ENCODE measurements at regions not wholly inside any gene's neighbourhood (a gene's known extent, or its start where the extent isn't known, plus 50 kb on each side); places are given as distances from the start of the nearest gene placed in this dataset.
A peak's percentile ranks its signal among the peaks of the same experiment; 100 is the strongest.

DNA sequence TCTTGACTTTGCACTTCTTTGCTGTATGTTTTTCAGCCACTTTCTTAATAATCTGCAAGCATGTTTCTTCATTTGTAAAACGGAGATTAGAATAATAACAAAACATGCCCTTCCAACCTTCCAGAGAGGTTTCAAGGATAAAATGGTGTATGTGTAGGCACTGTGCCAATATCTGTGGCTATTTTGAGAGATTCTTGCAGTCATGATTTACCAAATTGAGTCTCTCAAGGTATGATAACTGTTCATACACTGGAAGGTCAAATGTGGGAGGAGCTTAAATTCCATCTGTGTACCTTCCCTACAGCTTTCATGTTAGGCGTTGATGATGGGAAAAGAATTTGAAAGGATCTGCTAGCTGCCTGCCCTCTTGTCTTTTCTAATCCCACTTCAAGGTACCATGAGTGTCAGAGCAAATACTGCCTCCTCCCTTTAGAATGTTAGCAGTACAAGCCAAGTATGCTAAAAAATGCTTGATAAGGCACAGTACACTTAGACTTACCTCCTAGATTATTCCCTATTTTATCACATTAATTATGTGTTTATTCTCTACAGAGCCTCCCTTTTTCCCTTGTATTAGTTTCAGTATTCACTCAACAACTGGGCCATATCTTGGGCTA lies 78.0 kb upstream of the ST8SIA2 start:
- no peak overlapping the region for H3K27ac ChIP-seq (ENCODE audit: low read depth in 1 of 2, low read length in 2 of 2)
- H3K9me3 ChIP-seq (replicated peaks in 1 of 2; ENCODE audit: control insufficient read depth in 1 of 2, insufficient read depth in 1 of 2, low read length in 2 of 2) = no peaks in the 10 kb centered on the region
- TF ChIP-seq, protein P1, sequence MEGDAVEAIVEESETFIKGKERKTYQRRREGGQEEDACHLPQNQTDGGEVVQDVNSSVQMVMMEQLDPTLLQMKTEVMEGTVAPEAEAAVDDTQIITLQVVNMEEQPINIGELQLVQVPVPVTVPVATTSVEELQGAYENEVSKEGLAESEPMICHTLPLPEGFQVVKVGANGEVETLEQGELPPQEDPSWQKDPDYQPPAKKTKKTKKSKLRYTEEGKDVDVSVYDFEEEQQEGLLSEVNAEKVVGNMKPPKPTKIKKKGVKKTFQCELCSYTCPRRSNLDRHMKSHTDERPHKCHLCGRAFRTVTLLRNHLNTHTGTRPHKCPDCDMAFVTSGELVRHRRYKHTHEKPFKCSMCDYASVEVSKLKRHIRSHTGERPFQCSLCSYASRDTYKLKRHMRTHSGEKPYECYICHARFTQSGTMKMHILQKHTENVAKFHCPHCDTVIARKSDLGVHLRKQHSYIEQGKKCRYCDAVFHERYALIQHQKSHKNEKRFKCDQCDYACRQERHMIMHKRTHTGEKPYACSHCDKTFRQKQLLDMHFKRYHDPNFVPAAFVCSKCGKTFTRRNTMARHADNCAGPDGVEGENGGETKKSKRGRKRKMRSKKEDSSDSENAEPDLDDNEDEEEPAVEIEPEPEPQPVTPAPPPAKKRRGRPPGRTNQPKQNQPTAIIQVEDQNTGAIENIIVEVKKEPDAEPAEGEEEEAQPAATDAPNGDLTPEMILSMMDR (IDR thresholded peaks at IDR 0.05) = no peak
- H3K79me2 ChIP-seq (ENCODE audit: insufficient read depth, low read length) = no peaks in the 10 kb centered on the region
- no peak overlapping the region for H3K4me3 ChIP-seq (replicated peaks in 1 of 3; ENCODE audit: low read depth in 2 of 3, low read length in 3 of 3)
- peaks cover 0 to 4% (median 0%) of the 10 kb centered on the region in 7 donors for H3K9me3 Mint-ChIP-seq
- no peak overlapping the region for H2AFZ ChIP-seq (ENCODE audit: insufficient read depth, low read depth, low read length, poor library complexity, severe bottlenecking)
- no peak overlapping the region for H3K4me2 ChIP-seq (replicated peaks; ENCODE audit: extremely low read depth, low read length, poor library complexity, severe bottlenecking)
- H3K4me3 Mint-ChIP-seq = no peak overlapping the region
- intact Hi-C loops (cut with micrococcal nuclease) = no loop called here
- peaks cover 4 to 7% (median 7%) of the 10 kb centered on the region in 3 donors for H3K27me3 Mint-ChIP-seq (ENCODE audit: low read depth in 3 of 3)
- H3K4me1 Mint-ChIP-seq = no peaks in the 10 kb centered on the region
- no peak for DNase-seq
- WGBS (ENCODE audit: insufficient coverage) = no CpG with 5 or more reads among the region's 2 CpGs
- no peaks in the 10 kb centered on the region for H3K36me3 Mint-ChIP-seq
- no peaks in the 10 kb centered on the region for H3K4me1 ChIP-seq (ENCODE audit: control insufficient read depth in 1 of 2, insufficient read depth in 2 of 2, low read length in 2 of 2)
- no peaks in the 10 kb centered on the region for H3K27me3 ChIP-seq (ENCODE audit: control insufficient read depth in 2 of 2, insufficient read depth in 2 of 2, low read length in 2 of 2)
- H3K27ac Mint-ChIP-seq = no peak overlapping the region
- no peak overlapping the region for H3K9ac ChIP-seq (ENCODE audit: insufficient read depth, low read length, poor library complexity, severe bottlenecking)
- H4K20me1 ChIP-seq (ENCODE audit: insufficient read depth, low read length) = no peaks in the 10 kb centered on the region
- H3K36me3 ChIP-seq (replicated peaks in 1 of 2; ENCODE audit: control insufficient read depth in 1 of 2, insufficient read depth in 2 of 2, low read length in 2 of 2) = no peaks in the 10 kb centered on the region

DNA sequence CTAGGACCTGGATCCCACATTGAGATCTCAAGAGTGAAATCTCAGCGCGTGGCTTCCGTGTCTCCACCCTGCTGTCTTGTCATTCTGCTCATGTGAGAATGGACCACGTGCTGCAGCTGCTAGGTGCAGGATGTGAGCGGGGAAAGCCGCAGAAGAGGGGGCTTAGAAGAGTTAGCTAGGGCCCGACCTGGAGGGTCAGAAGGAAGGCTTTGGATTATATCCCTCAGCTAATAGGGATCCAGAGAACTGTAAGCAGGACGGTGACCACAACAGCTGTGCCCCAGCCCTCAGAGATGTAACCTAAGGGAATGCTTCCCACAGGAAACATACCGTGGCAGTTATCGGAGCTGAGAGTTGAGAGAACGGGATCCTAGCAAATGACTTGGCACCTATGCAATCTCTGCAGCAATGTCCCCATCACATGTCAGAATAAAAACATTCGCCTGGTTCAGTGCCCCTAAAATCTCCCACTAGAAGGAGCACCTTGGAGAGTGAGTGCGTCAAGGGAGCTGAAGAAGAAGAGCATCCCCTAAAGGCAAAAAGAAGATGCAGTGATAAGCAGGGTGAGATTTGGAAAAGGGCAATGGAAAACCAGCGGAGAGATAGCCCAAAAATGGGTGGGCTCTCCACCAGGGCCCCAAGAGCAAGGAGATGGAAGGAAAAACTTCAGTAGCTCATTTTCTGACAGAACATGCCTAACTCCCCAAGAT lies 76.9 kb upstream of the ST8SIA2 start:
- peak overlapping the region in 2 of 7 donors; percentile 20 to 36 for H3K27ac Mint-ChIP-seq
- DNase-seq = no peak
- WGBS (ENCODE audit: insufficient coverage) = 96% methylated on average over 10 of the region's 14 CpGs
- H3K4me1 Mint-ChIP-seq = no peaks in the 10 kb centered on the region
- H3K9ac ChIP-seq (ENCODE audit: insufficient read depth, low read length, poor library complexity, severe bottlenecking) = no peak overlapping the region
- H3K4me3 Mint-ChIP-seq = no peak overlapping the region
- no peaks in the 10 kb centered on the region for H3K79me2 ChIP-seq (ENCODE audit: insufficient read depth, low read length)
- peaks cover 0 to 4% (median 0%) of the 10 kb centered on the region in 7 donors for H3K9me3 Mint-ChIP-seq
- no peaks in the 10 kb centered on the region for H3K9me3 ChIP-seq (replicated peaks in 1 of 2; ENCODE audit: control insufficient read depth in 1 of 2, insufficient read depth in 1 of 2, low read length in 2 of 2)
- no peak overlapping the region for H2AFZ ChIP-seq (ENCODE audit: insufficient read depth, low read depth, low read length, poor library complexity, severe bottlenecking)
- intact Hi-C loops (cut with micrococcal nuclease) = no loop called here
- no peaks in the 10 kb centered on the region for H3K36me3 Mint-ChIP-seq
- TF ChIP-seq, protein P1 (IDR thresholded peaks at IDR 0.05) = no peak
- H3K4me3 ChIP-seq (replicated peaks in 1 of 3; ENCODE audit: low read depth in 2 of 3, low read length in 3 of 3) = no peak overlapping the region
- no peaks in the 10 kb centered on the region for H3K36me3 ChIP-seq (replicated peaks in 1 of 2; ENCODE audit: control insufficient read depth in 1 of 2, insufficient read depth in 2 of 2, low read length in 2 of 2)
- H3K27me3 Mint-ChIP-seq (ENCODE audit: low read depth in 3 of 3) = peaks cover 1 to 9% (median 7%) of the 10 kb centered on the region in 3 donors
- no peak overlapping the region for H3K4me2 ChIP-seq (replicated peaks; ENCODE audit: extremely low read depth, low read length, poor library complexity, severe bottlenecking)
- H4K20me1 ChIP-seq (ENCODE audit: insufficient read depth, low read length) = no peaks in the 10 kb centered on the region
- H3K27ac ChIP-seq (ENCODE audit: low read depth in 1 of 2, low read length in 2 of 2) = no peak overlapping the region
- no peaks in the 10 kb centered on the region for H3K27me3 ChIP-seq (ENCODE audit: control insufficient read depth in 2 of 2, insufficient read depth in 2 of 2, low read length in 2 of 2)
- no peaks in the 10 kb centered on the region for H3K4me1 ChIP-seq (ENCODE audit: control insufficient read depth in 1 of 2, insufficient read depth in 2 of 2, low read length in 2 of 2)

Data from CD14-positive monocyte (primary cell).